Neuronal stem cell (in vitro differentiated cells): ENCODE measurements at regions not wholly inside any gene's neighbourhood (a gene's known extent, or its start where the extent isn't known, plus 50 kb on each side); places are given as distances from the start of the nearest gene placed in this dataset. TPM values are rescaled to one million over a fixed set of nuclear protein-coding genes. Genes with fewer than 3 reads are reported as not detected.

Source experiments
- DNase-seq: peaks from one replicate; pipeline ENCODE4 v3.0.0-alpha.2; 2013; ENCODE audit warnings: low spot score
- H2AFZ ChIP-seq: one replicate; pipeline ENCODE4 v1.6.1; 2013; ENCODE audit warnings: mild to moderate bottlenecking, low read length, inconsistent platforms
- H2AK5ac ChIP-seq: 2 replicates; pipeline ENCODE4 v1.6.1; 2013; ENCODE audit warnings: low read depth, mild to moderate bottlenecking, inconsistent platforms, low read length, moderate library complexity, mixed read lengths
- H2BK120ac ChIP-seq: 2 replicates; pipeline ENCODE4 v1.6.1; 2013; ENCODE audit warnings: low read depth, mild to moderate bottlenecking, inconsistent platforms, low read length, moderate library complexity, mixed read lengths
- H2BK12ac ChIP-seq: one replicate; pipeline ENCODE4 v1.6.1; 2013; ENCODE audit warnings: low read length, inconsistent platforms
- H2BK15ac ChIP-seq: 2 replicates; pipeline ENCODE4 v1.6.1; 2013; ENCODE audit warnings: mild to moderate bottlenecking, low read length, inconsistent platforms, mixed read lengths
- H2BK5ac ChIP-seq: one replicate; pipeline ENCODE4 v1.6.1; 2013; ENCODE audit warnings: inconsistent platforms, mild to moderate bottlenecking, low read length, moderate library complexity
- H3K14ac ChIP-seq: one replicate; pipeline ENCODE4 v1.6.1; 2013; ENCODE audit warnings: low read length, inconsistent platforms
- H3K18ac ChIP-seq: 2 replicates; pipeline ENCODE4 v1.6.1; 2013; ENCODE audit warnings: low read length, inconsistent platforms
- H3K23ac ChIP-seq: 2 replicates; pipeline ENCODE4 v1.6.1; 2013; ENCODE audit warnings: low read depth, mild to moderate bottlenecking, mixed read lengths, low read length, inconsistent platforms; ENCODE audit not compliant: poor library complexity
- H3K27ac ChIP-seq: replicated peaks from 3 replicates; pipeline ENCODE4 v1.5.1; 2013; ENCODE audit warnings: low read length, inconsistent platforms
- H3K27me3 ChIP-seq, 3 experiments: 2 replicates each; pipeline ENCODE4 v1.6.1; 2013; ENCODE audit warnings: low read length in 3 of 3, mild to moderate bottlenecking in 2 of 3, inconsistent platforms in 1 of 3, low read depth in 1 of 3, mixed read lengths in 1 of 3, moderate library complexity in 1 of 3; ENCODE audit not compliant: control insufficient read depth in 3 of 3, insufficient read depth in 3 of 3
- H3K36me3 ChIP-seq, 2 donors: replicated peaks in 1 of 2; 2 replicates each; pipeline ENCODE4 v1.6.1; 2013; ENCODE audit warnings: low read length in 2 of 2; ENCODE audit not compliant: control insufficient read depth in 2 of 2, insufficient read depth in 2 of 2
- H3K4ac ChIP-seq: 2 replicates; pipeline ENCODE4 v1.6.1; 2013; ENCODE audit warnings: inconsistent platforms, mild to moderate bottlenecking, low read length, moderate library complexity
- H3K4me1 ChIP-seq, 2 donors: 1 replicate in 1 of 2; 2 replicates in 1 of 2; pipeline ENCODE4 v1.6.1; 2013; ENCODE audit warnings: low read length in 2 of 2, low read depth in 1 of 2; ENCODE audit not compliant: control insufficient read depth in 2 of 2, insufficient read depth in 1 of 2
- H3K4me2 ChIP-seq: one replicate; pipeline ENCODE4 v1.6.1; 2013; ENCODE audit warnings: mild to moderate bottlenecking, low read length, inconsistent platforms; ENCODE audit not compliant: insufficient read depth, poor library complexity, severe bottlenecking
- H3K4me3 ChIP-seq, 2 donors: 2 replicates each; pipeline ENCODE4 v1.5.1; 2013; ENCODE audit warnings: low read length in 2 of 2, mild to moderate bottlenecking in 2 of 2, inconsistent platforms in 1 of 2, moderate library complexity in 1 of 2
- H3K79me1 ChIP-seq: one replicate; pipeline ENCODE4 v1.6.1; 2013; ENCODE audit warnings: low read depth, mild to moderate bottlenecking, inconsistent platforms, low read length, moderate library complexity
- H3K9ac ChIP-seq: one replicate; pipeline ENCODE4 v1.6.1; 2013; ENCODE audit warnings: mild to moderate bottlenecking, low read depth, low read length, inconsistent platforms; ENCODE audit not compliant: poor library complexity
- H3K9me3 ChIP-seq, 2 donors: replicated peaks in 1 of 2; 2 replicates each; pipeline versions ENCODE3 to v1.6.1; 2013; ENCODE audit warnings: low read length in 2 of 2, mild to moderate bottlenecking in 2 of 2, inconsistent platforms in 1 of 2, low read depth in 1 of 2, mixed read lengths in 1 of 2, moderate library complexity in 1 of 2; ENCODE audit not compliant: control insufficient read depth in 2 of 2, insufficient read depth in 1 of 2
- H4K8ac ChIP-seq: one replicate; pipeline ENCODE4 v1.6.1; 2013; ENCODE audit warnings: low read depth, mild to moderate bottlenecking, inconsistent platforms, low read length, moderate library complexity
- H4K91ac ChIP-seq: one replicate; pipeline ENCODE4 v1.6.1; 2013; ENCODE audit warnings: low read length, low read depth, mild to moderate bottlenecking, inconsistent platforms; ENCODE audit not compliant: poor library complexity
- WGBS, 2 donors: extraction: QIAGEN DNeasy Blood & Tissue Kit; methylation state at CpG; one replicate each; pipeline ENCODE4 v1.1.7; 2013; ENCODE audit warnings: missing lambda C conversion rate in 2 of 2, mixed read lengths in 1 of 2; ENCODE audit not compliant: insufficient read length in 2 of 2, insufficient replicate concordance in 1 of 2; ENCODE audit errors: extremely low coverage in 2 of 2; 5-methylcytosine and 5-hydroxymethylcytosine counted together
- small RNA-seq: library from polyadenylated mRNA; stranded (forward); fragments of <200 nt; extraction: miRNeasy Mini kit (QIAGEN cat#:217004); gene quantifications from one replicate; pipeline ENCODE3, GENCODE V24; 2013; ENCODE audit not compliant: insufficient read depth

- Histone ChIP-seq H3K4ac (no peak overlapping the region), H2BK5ac (no peak overlapping the region), H3K4me1 (no peaks in the 10 kb centered on the region), H3K4me2 (no peak overlapping the region), H2BK120ac (no peak overlapping the region), H3K23ac (no peak overlapping the region), H4K8ac (no peak overlapping the region), H3K18ac (no peak overlapping the region), H2BK12ac (no peak overlapping the region), H3K4me3 (no peak overlapping the region), H3K9ac (no peak overlapping the region), H3K14ac (no peak overlapping the region), H3K27ac (no peak overlapping the region), H4K91ac (no peak overlapping the region), H3K9me3 (no peaks in the 10 kb centered on the region), H2AFZ (no peak overlapping the region), H2AK5ac (no peak overlapping the region), H3K36me3 (no peaks in the 10 kb centered on the region), H2BK15ac (no peak overlapping the region), H3K27me3 (no peaks in the 10 kb centered on the region), H3K79me1 (no peaks in the 10 kb centered on the region)
- no CpG with 5 or more reads among the region's 2 CpGs for WGBS, 2 donors
- DNase-seq: no peak
These were observed 52.0 kb upstream of the KLF4 start for GRCh38 chr9:107541523-107541922.

- no CpG with 5 or more reads among the region's 1 CpG for WGBS, 2 donors
- Histone ChIP-seq H2AFZ (no peak overlapping the region), H4K8ac (no peak overlapping the region), H3K4me3 (no peak overlapping the region), H3K14ac (no peak overlapping the region), H2BK5ac (no peak overlapping the region), H3K18ac (no peak overlapping the region), H3K27ac (no peak overlapping the region), H3K27me3 (no peaks in the 10 kb centered on the region), H3K4me1 (no peaks in the 10 kb centered on the region), H2BK15ac (no peak overlapping the region), H3K4me2 (no peak overlapping the region), H2BK12ac (no peak overlapping the region), H3K9ac (no peak overlapping the region), H3K23ac (no peak overlapping the region), H4K91ac (no peak overlapping the region), H3K4ac (no peak overlapping the region), H2BK120ac (no peak overlapping the region), H3K9me3 (no peaks in the 10 kb centered on the region), H2AK5ac (no peak overlapping the region), H3K36me3 (no peaks in the 10 kb centered on the region), H3K79me1 (no peaks in the 10 kb centered on the region)
- no peak for DNase-seq
These were observed 50.6 kb upstream of the KLF4 start for GRCh38 chr9:107540164-107540561.

- Histone ChIP-seq H2BK5ac (no peak overlapping the region), H3K9me3 (no peaks in the 10 kb centered on the region), H3K4me2 (no peak overlapping the region), H2AFZ (no peak overlapping the region), H3K27me3 (no peaks in the 10 kb centered on the region), H4K91ac (no peak overlapping the region), H3K23ac (no peak overlapping the region), H3K4me3 (no peak overlapping the region), H3K14ac (no peak overlapping the region), H2BK15ac (no peak overlapping the region), H3K36me3 (no peaks in the 10 kb centered on the region), H3K4me1 (no peaks in the 10 kb centered on the region), H4K8ac (no peak overlapping the region), H3K79me1 (no peaks in the 10 kb centered on the region), H3K18ac (no peak overlapping the region), H3K4ac (no peak overlapping the region), H3K9ac (no peak overlapping the region), H2AK5ac (no peak overlapping the region), H3K27ac (no peak overlapping the region), H2BK120ac (no peak overlapping the region), H2BK12ac (no peak overlapping the region)
- WGBS, 2 donors: no CpG with 5 or more reads among the region's 10 CpGs
- no peak for DNase-seq
These were observed 50.0 kb upstream of the KLF4 start for GRCh38 chr9:107539427-107540163.

Small RNAs in the stretch of these regions (small RNA-seq; reads per million reads assigned to genes)
- gene RN7SL659P (not detected), gene RNA5SP293 (not detected), gene RNU6-1064P (not detected), gene RNU6-996P (not detected)
